Activated B cell treated with CpG ODN at 0.5 μM for 24 hours (primary cell): ENCODE measurements at regions not wholly inside any gene's neighbourhood (a gene's known extent, or its start where the extent isn't known, plus 50 kb on each side); places are given as distances from the start of the nearest gene placed in this dataset.

ENCODE experiments used
- ATAC-seq: fragments of 200-7000 bp; cut with Tn5 transposase; one replicate; pipeline ENCODE4 v1.10.0; 2021; ENCODE audit warnings: low read depth, mild to moderate bottlenecking, moderate library complexity
- CTCF ChIA-PET: fragments of 350-600 bp; sonication (Branson Sonifier 250); formaldehyde crosslinking; loops from one replicate; lab custom pipeline; 2021; ENCODE audit warnings: antibody characterized with exemption; lab: Charles Lee
- POLR2A ChIA-PET: fragments of 350-600 bp; sonication (Branson Sonifier 250); formaldehyde crosslinking; loops from one replicate; lab custom pipeline; 2021; ENCODE audit warnings: antibody characterized with exemption; lab: Charles Lee
- DNase-seq: peaks from one replicate; pipeline ENCODE4 v3.0.0; 2022
- H3K27ac Mint-ChIP-seq: one replicate; pipeline ENCODE4 v1.8.0; 2020; ENCODE audit warnings: mixed read lengths
- H3K27me3 Mint-ChIP-seq: one replicate; pipeline ENCODE4 v1.8.0; 2021; ENCODE audit warnings: mixed read lengths
- H3K36me3 Mint-ChIP-seq: one replicate; pipeline ENCODE4 v1.8.0; 2021; ENCODE audit warnings: low read depth, mixed read lengths
- H3K4me1 Mint-ChIP-seq: one replicate; pipeline ENCODE4 v1.8.0; 2021; ENCODE audit warnings: mixed read lengths
- H3K4me3 Mint-ChIP-seq: one replicate; pipeline ENCODE4 v1.8.0; 2020; ENCODE audit warnings: mild to moderate bottlenecking, mixed read lengths
- H3K9me3 Mint-ChIP-seq: one replicate; pipeline ENCODE4 v1.8.0; 2020; ENCODE audit warnings: mixed read lengths
- CTCF ChIP-seq: fragments of 200-600 bp; IDR thresholded peaks from one replicate; pipeline ENCODE4 v1.8.0; 2022; ENCODE audit warnings: antibody characterized with exemption, mild to moderate bottlenecking
- intact Hi-C: fragments of 100-400 bp; cut with micrococcal nuclease; formaldehyde crosslinking; loops from one replicate; pipeline ENCODE4 v1.15.1; 2024

DNA sequence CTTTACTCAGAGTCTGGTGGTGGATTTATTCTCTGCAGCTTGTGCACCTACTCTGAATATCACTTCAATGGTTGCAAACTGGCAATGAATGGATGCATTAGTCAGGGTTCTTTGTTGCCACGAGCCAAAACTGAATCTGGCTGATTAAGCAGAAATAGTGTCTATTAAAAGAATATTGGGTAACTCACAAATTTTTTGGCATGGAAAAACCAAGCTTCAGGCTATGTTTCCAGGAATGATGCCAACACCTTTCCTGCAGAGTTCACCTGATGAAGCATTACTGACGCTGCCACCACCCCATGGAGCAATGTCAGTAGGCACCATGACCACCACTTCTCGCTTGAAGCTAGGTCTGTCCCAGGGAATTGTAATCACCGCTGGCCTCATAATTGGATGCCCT, 597.8 kb upstream of the SLC10A2 start:
- CTCF ChIA-PET = no interaction called here
- no peak overlapping the region for H3K27ac Mint-ChIP-seq
- ATAC-seq = no peak
- no peaks in the 10 kb centered on the region for H3K27me3 Mint-ChIP-seq
- H3K9me3 Mint-ChIP-seq = peaks cover 4% of the 10 kb centered on the region
- DNase-seq = no peak
- intact Hi-C loops = no loop called here
- H3K4me3 Mint-ChIP-seq = no peak overlapping the region
- POLR2A ChIA-PET = no interaction called here
- H3K4me1 Mint-ChIP-seq = no peaks in the 10 kb centered on the region
- no peaks in the 10 kb centered on the region for H3K36me3 Mint-ChIP-seq
- TF ChIP-seq CTCF = no peak

GRCh38 chr13:103656311-103656710, 590.1 kb upstream of the SLC10A2 start:
- intact Hi-C loops = no loop called here
- Mint-ChIP-seq H3K27ac (no peak overlapping the region), H3K36me3 (no peaks in the 10 kb centered on the region), H3K4me1 (no peaks in the 10 kb centered on the region), H3K27me3 (no peaks in the 10 kb centered on the region), H3K9me3 (peaks cover 4% of the 10 kb centered on the region), H3K4me3 (no peak overlapping the region)
- ChIA-PET POLR2A (no interaction called here), CTCF (no interaction called here)
- DNase-seq = no peak
- no peak for TF ChIP-seq CTCF
- no peak for ATAC-seq

DNA sequence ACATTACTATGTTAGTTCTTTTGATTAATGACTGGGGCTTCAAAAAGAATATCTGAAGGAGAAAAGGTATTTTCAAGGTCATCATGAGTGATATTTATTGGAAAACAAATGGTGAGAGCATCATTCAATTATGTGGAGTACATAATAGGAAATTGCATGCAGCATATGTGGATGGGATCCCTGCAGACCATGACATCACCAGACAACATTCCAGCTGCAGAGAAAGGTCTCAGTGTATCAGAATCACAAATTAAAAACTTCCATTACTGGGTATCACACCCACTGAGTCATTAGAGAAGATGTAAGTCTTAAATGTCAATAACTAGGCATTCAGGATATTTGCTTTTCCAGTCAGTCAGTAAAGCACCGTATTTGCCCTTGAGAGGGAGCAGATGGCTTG, 574.4 kb upstream of the SLC10A2 start:
- intact Hi-C loops = no loop called here
- H3K27ac Mint-ChIP-seq = no peak overlapping the region
- ChIA-PET POLR2A (no interaction called here), CTCF (no interaction called here)
- no peak for TF ChIP-seq CTCF
- H3K4me1 Mint-ChIP-seq = no peaks in the 10 kb centered on the region
- H3K27me3 Mint-ChIP-seq = no peaks in the 10 kb centered on the region
- ATAC-seq = no peak
- H3K9me3 Mint-ChIP-seq = no peaks in the 10 kb centered on the region
- no peaks in the 10 kb centered on the region for H3K36me3 Mint-ChIP-seq
- DNase-seq = no peak
- no peak overlapping the region for H3K4me3 Mint-ChIP-seq

GRCh38 chr13:103639326-103639725, 573.1 kb upstream of the SLC10A2 start:
- Mint-ChIP-seq H3K36me3 (no peaks in the 10 kb centered on the region), H3K4me1 (no peaks in the 10 kb centered on the region), H3K27me3 (no peaks in the 10 kb centered on the region), H3K9me3 (no peaks in the 10 kb centered on the region), H3K4me3 (no peak overlapping the region), H3K27ac (no peak overlapping the region)
- ChIA-PET CTCF (no interaction called here), POLR2A (no interaction called here)
- no peak for ATAC-seq
- no peak for DNase-seq
- no peak for TF ChIP-seq CTCF
- intact Hi-C loops = no loop called here

- H3K4me1 Mint-ChIP-seq = no peaks in the 10 kb centered on the region
- DNase-seq (no peak), ATAC-seq (no peak)
- intact Hi-C loops = no loop called here
- no peaks in the 10 kb centered on the region for H3K9me3 Mint-ChIP-seq
- ChIA-PET POLR2A (no interaction called here), CTCF (no interaction called here)
- no peak overlapping the region for H3K4me3 Mint-ChIP-seq
- H3K27ac Mint-ChIP-seq = no peak overlapping the region
- H3K27me3 Mint-ChIP-seq = no peaks in the 10 kb centered on the region
- no peaks in the 10 kb centered on the region for H3K36me3 Mint-ChIP-seq
- TF ChIP-seq CTCF = no peak
Observed at GRCh38 chr13:103638706-103639105, 572.5 kb upstream of the SLC10A2 start.
